Activated B cell treated with CpG ODN at 0.5 μM for 24 hours (primary cell): ENCODE measurements at regions not wholly inside any gene's neighbourhood (a gene's known extent, or its start where the extent isn't known, plus 50 kb on each side); places are given as distances from the start of the nearest gene placed in this dataset.

Source experiments
- ATAC-seq: fragments of 200-7000 bp; cut with Tn5 transposase; one replicate; pipeline ENCODE4 v1.10.0; 2021; ENCODE audit warnings: low read depth, mild to moderate bottlenecking, moderate library complexity
- CTCF ChIA-PET: fragments of 350-600 bp; sonication (Branson Sonifier 250); formaldehyde crosslinking; loops from one replicate; lab custom pipeline; 2021; ENCODE audit warnings: antibody characterized with exemption; lab: Charles Lee
- POLR2A ChIA-PET: fragments of 350-600 bp; sonication (Branson Sonifier 250); formaldehyde crosslinking; loops from one replicate; lab custom pipeline; 2021; ENCODE audit warnings: antibody characterized with exemption; lab: Charles Lee
- DNase-seq: peaks from one replicate; pipeline ENCODE4 v3.0.0; 2022
- H3K27ac Mint-ChIP-seq: one replicate; pipeline ENCODE4 v1.8.0; 2020; ENCODE audit warnings: mixed read lengths
- H3K27me3 Mint-ChIP-seq: one replicate; pipeline ENCODE4 v1.8.0; 2021; ENCODE audit warnings: mixed read lengths
- H3K36me3 Mint-ChIP-seq: one replicate; pipeline ENCODE4 v1.8.0; 2021; ENCODE audit warnings: low read depth, mixed read lengths
- H3K4me1 Mint-ChIP-seq: one replicate; pipeline ENCODE4 v1.8.0; 2021; ENCODE audit warnings: mixed read lengths
- H3K4me3 Mint-ChIP-seq: one replicate; pipeline ENCODE4 v1.8.0; 2020; ENCODE audit warnings: mild to moderate bottlenecking, mixed read lengths
- H3K9me3 Mint-ChIP-seq: one replicate; pipeline ENCODE4 v1.8.0; 2020; ENCODE audit warnings: mixed read lengths
- intact Hi-C: fragments of 100-400 bp; cut with micrococcal nuclease; formaldehyde crosslinking; loops from one replicate; pipeline ENCODE4 v1.15.1; 2024
- TF ChIP-seq, protein P1 (sequence below): fragments of 200-600 bp; IDR thresholded peaks from one replicate; pipeline ENCODE4 v1.8.0; 2022; ENCODE audit warnings: antibody characterized with exemption, mild to moderate bottlenecking

DNA sequence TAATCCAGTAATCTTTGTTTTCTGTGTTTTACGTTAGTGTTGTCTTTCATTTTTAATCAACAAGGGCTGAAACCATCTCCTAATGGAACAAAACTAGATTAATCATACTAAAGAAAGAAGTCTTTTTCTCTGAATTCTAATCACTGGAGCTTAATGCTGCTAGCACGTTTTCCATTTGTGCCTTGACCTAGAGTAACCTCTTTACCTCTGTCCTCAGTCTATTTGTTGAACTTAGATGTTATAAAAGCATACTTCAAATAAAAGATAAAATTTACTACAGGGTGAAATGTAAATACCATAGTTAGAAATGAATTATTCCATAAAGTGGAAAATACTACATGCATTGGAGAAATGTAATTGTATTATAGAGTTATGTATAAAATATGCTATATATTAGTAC is 207.1 kb downstream of the NKX6-1 start:
- TF ChIP-seq, protein P1, sequence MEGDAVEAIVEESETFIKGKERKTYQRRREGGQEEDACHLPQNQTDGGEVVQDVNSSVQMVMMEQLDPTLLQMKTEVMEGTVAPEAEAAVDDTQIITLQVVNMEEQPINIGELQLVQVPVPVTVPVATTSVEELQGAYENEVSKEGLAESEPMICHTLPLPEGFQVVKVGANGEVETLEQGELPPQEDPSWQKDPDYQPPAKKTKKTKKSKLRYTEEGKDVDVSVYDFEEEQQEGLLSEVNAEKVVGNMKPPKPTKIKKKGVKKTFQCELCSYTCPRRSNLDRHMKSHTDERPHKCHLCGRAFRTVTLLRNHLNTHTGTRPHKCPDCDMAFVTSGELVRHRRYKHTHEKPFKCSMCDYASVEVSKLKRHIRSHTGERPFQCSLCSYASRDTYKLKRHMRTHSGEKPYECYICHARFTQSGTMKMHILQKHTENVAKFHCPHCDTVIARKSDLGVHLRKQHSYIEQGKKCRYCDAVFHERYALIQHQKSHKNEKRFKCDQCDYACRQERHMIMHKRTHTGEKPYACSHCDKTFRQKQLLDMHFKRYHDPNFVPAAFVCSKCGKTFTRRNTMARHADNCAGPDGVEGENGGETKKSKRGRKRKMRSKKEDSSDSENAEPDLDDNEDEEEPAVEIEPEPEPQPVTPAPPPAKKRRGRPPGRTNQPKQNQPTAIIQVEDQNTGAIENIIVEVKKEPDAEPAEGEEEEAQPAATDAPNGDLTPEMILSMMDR = no peak
- H3K27me3 Mint-ChIP-seq = no peaks in the 10 kb centered on the region
- H3K4me1 Mint-ChIP-seq = no peaks in the 10 kb centered on the region
- no peak for ATAC-seq
- H3K36me3 Mint-ChIP-seq = no peaks in the 10 kb centered on the region
- H3K9me3 Mint-ChIP-seq = peaks cover 14% of the 10 kb centered on the region
- POLR2A ChIA-PET = no interaction called here
- H3K27ac Mint-ChIP-seq = no peak overlapping the region
- DNase-seq = no peak
- intact Hi-C loops = no loop called here
- CTCF ChIA-PET = no interaction called here
- no peak overlapping the region for H3K4me3 Mint-ChIP-seq

DNA sequence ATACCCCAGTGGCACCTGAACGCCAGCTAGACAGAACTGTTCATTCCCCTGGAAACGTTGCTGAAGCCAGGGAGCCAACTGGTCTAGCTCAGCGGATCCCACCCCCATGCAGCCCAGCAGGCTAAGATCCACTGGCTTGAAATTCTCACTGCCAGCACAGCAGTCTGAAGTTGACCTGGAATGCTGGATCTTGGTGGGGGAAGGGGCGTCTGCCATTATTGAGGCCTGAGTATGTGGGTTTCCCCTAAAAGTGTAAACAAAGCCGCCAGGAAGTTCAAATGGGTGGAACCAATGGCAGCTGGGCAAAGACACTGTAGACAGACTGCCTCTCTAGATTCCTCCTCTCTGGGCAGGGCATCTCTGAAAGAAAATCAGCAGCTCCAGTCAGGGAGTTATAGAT is 213.0 kb downstream of the NKX6-1 start:
- DNase-seq = no peak
- TF ChIP-seq, protein P1 = no peak
- no peak for ATAC-seq
- Mint-ChIP-seq H3K27me3 (no peaks in the 10 kb centered on the region), H3K9me3 (peaks cover 8% of the 10 kb centered on the region), H3K4me3 (no peak overlapping the region), H3K36me3 (no peaks in the 10 kb centered on the region), H3K4me1 (no peaks in the 10 kb centered on the region), H3K27ac (no peak overlapping the region)
- POLR2A ChIA-PET = no interaction called here
- CTCF ChIA-PET = no interaction called here
- intact Hi-C loops = no loop called here

DNA sequence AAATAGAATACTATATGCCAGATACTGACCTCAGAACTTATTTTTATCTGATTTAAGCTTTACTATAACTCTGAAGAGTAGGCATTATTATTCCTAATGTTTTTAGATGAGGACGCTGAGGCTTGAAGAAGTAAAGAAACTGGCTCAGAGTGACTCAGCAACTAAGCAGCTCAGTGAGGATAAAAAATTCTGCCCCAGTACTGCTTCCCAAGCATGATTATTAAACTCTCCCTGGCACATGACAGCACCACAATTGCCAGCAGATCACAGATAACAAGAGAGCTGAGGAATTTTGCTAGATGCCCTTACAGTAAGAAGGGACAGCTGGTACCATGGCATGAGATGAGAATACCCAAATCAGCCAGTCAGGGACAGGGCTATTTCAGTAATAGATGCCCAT is 219.4 kb downstream of the NKX6-1 start:
- POLR2A ChIA-PET = no interaction called here

DNA sequence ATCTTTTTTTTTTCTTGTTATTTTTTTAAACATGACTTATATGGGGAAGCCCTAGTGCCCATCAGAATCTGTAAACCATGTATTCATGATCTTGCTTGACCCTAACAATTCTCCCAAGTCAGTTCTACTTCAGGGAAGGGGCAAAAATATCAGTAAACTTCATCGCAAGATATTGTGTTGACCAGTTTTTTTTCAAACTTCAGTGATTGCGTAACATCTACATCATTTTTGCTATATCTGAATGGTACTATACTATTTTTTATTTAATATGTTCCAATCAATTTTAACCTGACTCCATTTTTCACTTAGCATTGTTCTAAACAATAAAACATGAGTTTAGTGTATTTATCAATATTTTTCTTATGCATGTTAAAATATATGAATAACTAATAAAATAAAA is 221.2 kb downstream of the NKX6-1 start:
- Mint-ChIP-seq H3K4me1 (no peaks in the 10 kb centered on the region), H3K27me3 (no peaks in the 10 kb centered on the region), H3K9me3 (no peaks in the 10 kb centered on the region), H3K4me3 (no peak overlapping the region), H3K36me3 (no peaks in the 10 kb centered on the region), H3K27ac (no peak overlapping the region)
- ChIA-PET CTCF (no interaction called here), POLR2A (no interaction called here)
- intact Hi-C loops = no loop called here
- TF ChIP-seq, protein P1 = no peak
- ATAC-seq (no peak), DNase-seq (no peak)

More for the DNA sequence above, 219.4 kb downstream of the NKX6-1 start:
- DNase-seq (no peak), ATAC-seq (no peak)
- Mint-ChIP-seq H3K9me3 (no peaks in the 10 kb centered on the region), H3K4me1 (no peaks in the 10 kb centered on the region), H3K4me3 (no peak overlapping the region), H3K27ac (no peak overlapping the region), H3K27me3 (no peaks in the 10 kb centered on the region), H3K36me3 (no peaks in the 10 kb centered on the region)
- intact Hi-C loops = no loop called here
- CTCF ChIA-PET = no interaction called here
- TF ChIP-seq, protein P1 = no peak

DNA sequence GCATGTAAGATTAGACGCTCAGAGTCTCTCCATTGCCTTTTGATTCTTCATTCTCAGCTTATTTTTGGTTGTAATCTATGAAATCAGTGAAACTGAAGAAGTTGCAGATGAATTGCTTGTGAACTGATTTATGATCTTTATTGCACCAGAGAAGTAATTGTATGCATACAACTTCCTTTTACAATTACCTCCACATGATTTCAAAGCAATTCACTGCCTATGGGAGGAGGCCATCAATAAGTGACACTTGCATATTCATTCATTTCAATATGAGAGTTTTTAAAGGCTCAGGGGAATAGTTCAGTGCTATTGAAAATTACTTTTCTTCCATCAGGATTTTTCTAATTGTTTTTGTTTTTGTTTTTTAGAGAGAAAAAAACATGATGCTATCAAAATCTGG is 222.3 kb downstream of the NKX6-1 start:
- ATAC-seq (no peak), DNase-seq (no peak)
- no peaks in the 10 kb centered on the region for H3K36me3 Mint-ChIP-seq
- TF ChIP-seq, protein P1 = no peak
- no peaks in the 10 kb centered on the region for H3K4me1 Mint-ChIP-seq
- no peak overlapping the region for H3K27ac Mint-ChIP-seq
- CTCF ChIA-PET = no interaction called here
- H3K27me3 Mint-ChIP-seq = no peaks in the 10 kb centered on the region
- intact Hi-C loops = no loop called here
- H3K9me3 Mint-ChIP-seq = no peaks in the 10 kb centered on the region
- POLR2A ChIA-PET = no interaction called here
- no peak overlapping the region for H3K4me3 Mint-ChIP-seq
